ENCODE measurements at regions not wholly inside any gene's neighbourhood (a gene's known extent, or its start where the extent isn't known, plus 50 kb on each side); places are given as distances from the start of the nearest gene placed in this dataset.
"Not testable (repeated sequence)": the region's sequence is repeated elsewhere in the genome, so short reads cannot be mapped to it uniquely, and the experiment has no call there.

- not testable (repeated sequence) for DNase-seq (ENCODE audit: low spot score)
Measured at GRCh38 chr16:22651111-22651817, 140.6 kb downstream of the NPIPB5 start.

- DNase-seq (ENCODE audit: low spot score) = no peak
Measured at GRCh38 chr16:22652463-22652845, 141.8 kb downstream of the NPIPB5 start.

GRCh38 chr16:22653876-22654275 lies 143.2 kb downstream of the NPIPB5 start:
- DNase-seq (ENCODE audit: low spot score) = no peak

- not testable (repeated sequence) for DNase-seq (ENCODE audit: low spot score)
Measured at GRCh38 chr16:22656573-22656972, 145.9 kb downstream of the NPIPB5 start.

- DNase-seq (ENCODE audit: low spot score) = no peak
Measured at GRCh38 chr16:22659933-22660332, 149.2 kb downstream of the NPIPB5 start.

GRCh38 chr16:22660441-22661160 lies 149.9 kb downstream of the NPIPB5 start:
- no peak for DNase-seq (ENCODE audit: low spot score)

GRCh38 chr16:22661161-22661647 lies 150.5 kb downstream of the NPIPB5 start:
- no peak for DNase-seq (ENCODE audit: low spot score)

- not testable (repeated sequence) for DNase-seq (ENCODE audit: low spot score)
Measured at GRCh38 chr16:22662958-22663357, 151.0 kb upstream of the HS3ST2 start.

GRCh38 chr16:22663389-22664064 lies 150.4 kb upstream of the HS3ST2 start:
- DNase-seq (ENCODE audit: low spot score) = no peak

- DNase-seq (ENCODE audit: low spot score) = no peak
Measured at GRCh38 chr16:22664132-22664531, 149.8 kb upstream of the HS3ST2 start.

GRCh38 chr16:22664561-22664997 lies 149.4 kb upstream of the HS3ST2 start:
- no peak for DNase-seq (ENCODE audit: low spot score)

GRCh38 chr16:22665048-22665797 lies 148.7 kb upstream of the HS3ST2 start:
- no peak for DNase-seq (ENCODE audit: low spot score)

GRCh38 chr16:22665803-22666202 lies 148.2 kb upstream of the HS3ST2 start:
- DNase-seq (ENCODE audit: low spot score) = no peak

GRCh38 chr16:22668318-22668717 lies 145.6 kb upstream of the HS3ST2 start:
- no peak for DNase-seq (ENCODE audit: low spot score)

GRCh38 chr16:22670044-22670536 lies 143.9 kb upstream of the HS3ST2 start:
- no peak for DNase-seq (ENCODE audit: low spot score)

- no peak for DNase-seq (ENCODE audit: low spot score)
Measured at GRCh38 chr16:22670551-22671041, 143.4 kb upstream of the HS3ST2 start.

GRCh38 chr16:22671301-22672076 lies 142.5 kb upstream of the HS3ST2 start:
- DNase-seq (ENCODE audit: low spot score) = no peak

- no peak for DNase-seq (ENCODE audit: low spot score)
Measured at GRCh38 chr16:22672830-22673210, 141.1 kb upstream of the HS3ST2 start.

GRCh38 chr16:22673421-22673831 lies 140.5 kb upstream of the HS3ST2 start:
- no peak for DNase-seq (ENCODE audit: low spot score)

GRCh38 chr16:22674832-22675191 lies 139.2 kb upstream of the HS3ST2 start:
- DNase-seq (ENCODE audit: low spot score) = peak; percentile 67

All from mesenteric fat pad (tissue), 1 donor.